Smooth muscle cell (in vitro differentiated cells): ENCODE measurements at regions not wholly inside any gene's neighbourhood (a gene's known extent, or its start where the extent isn't known, plus 50 kb on each side); places are given as distances from the start of the nearest gene placed in this dataset.

ENCODE experiments used
- DNase-seq: peaks from one replicate; lab custom pipeline; 2025; ENCODE audit not compliant: unreplicated experiment; lab: John Stamatoyannopoulos, UW
- H2AFZ ChIP-seq: fragments of 200-600 bp; sonication (generic); 2 replicates; pipeline ENCODE4 v1.6.0; 2016; ENCODE audit warnings: antibody characterized with exemption, low read depth, mild to moderate bottlenecking
- H3F3A ChIP-seq: fragments of 200-600 bp; sonication (generic); 2 replicates; pipeline ENCODE4 v1.6.0; 2017; ENCODE audit warnings: antibody characterized with exemption, low read depth
- H3K27ac ChIP-seq: fragments of 200-600 bp; sonication (generic); 2 replicates; pipeline ENCODE4 v1.5.1; 2016; ENCODE audit warnings: low read depth, mild to moderate bottlenecking
- H3K27me3 ChIP-seq: fragments of 200-600 bp; sonication (generic); 2 replicates; pipeline ENCODE4 v1.6.1; 2016; ENCODE audit warnings: low read depth, mild to moderate bottlenecking
- H3K36me3 ChIP-seq: fragments of 200-600 bp; sonication (generic); 2 replicates; pipeline ENCODE4 v1.5.1; 2016; ENCODE audit warnings: low read depth
- H3K4me1 ChIP-seq: fragments of 200-600 bp; sonication (generic); 2 replicates; pipeline ENCODE4 v1.5.1; 2016; ENCODE audit warnings: low read depth
- H3K4me2 ChIP-seq: fragments of 200-600 bp; sonication (generic); 2 replicates; pipeline ENCODE4 v1.6.0; 2016; ENCODE audit warnings: mild to moderate bottlenecking
- H3K4me3 ChIP-seq: fragments of 200-600 bp; sonication (generic); 2 replicates; pipeline ENCODE4 v1.5.1; 2016; ENCODE audit warnings: mild to moderate bottlenecking
- H3K79me2 ChIP-seq: fragments of 200-600 bp; sonication (generic); 2 replicates; pipeline ENCODE4 v1.6.0; 2016; ENCODE audit warnings: low read depth, mild to moderate bottlenecking
- H3K9ac ChIP-seq: fragments of 200-600 bp; sonication (generic); 2 replicates; pipeline ENCODE4 v1.6.0; 2016; ENCODE audit warnings: low read depth
- H3K9me3 ChIP-seq: fragments of 200-600 bp; sonication (generic); replicated peaks from 2 replicates; pipeline ENCODE4 v1.5.1; 2016; ENCODE audit warnings: low read depth
- H4K20me1 ChIP-seq: fragments of 200-600 bp; sonication (generic); 2 replicates; pipeline ENCODE4 v1.6.0; 2016; ENCODE audit warnings: low read depth
- CTCF ChIP-seq: fragments of 200-600 bp; sonication (generic); IDR thresholded peaks from 2 replicates; pipeline ENCODE4 v1.5.1; 2017; ENCODE audit warnings: borderline replicate concordance, mild to moderate bottlenecking, antibody characterized with exemption; ENCODE audit not compliant: insufficient read depth, poor library complexity, severe bottlenecking
- WGBS: methylation state at CpG from one replicate; pipeline ENCODE4 v1.1.7; 2016; ENCODE audit warnings: low lambda C conversion rate; 5-methylcytosine and 5-hydroxymethylcytosine counted together

DNA sequence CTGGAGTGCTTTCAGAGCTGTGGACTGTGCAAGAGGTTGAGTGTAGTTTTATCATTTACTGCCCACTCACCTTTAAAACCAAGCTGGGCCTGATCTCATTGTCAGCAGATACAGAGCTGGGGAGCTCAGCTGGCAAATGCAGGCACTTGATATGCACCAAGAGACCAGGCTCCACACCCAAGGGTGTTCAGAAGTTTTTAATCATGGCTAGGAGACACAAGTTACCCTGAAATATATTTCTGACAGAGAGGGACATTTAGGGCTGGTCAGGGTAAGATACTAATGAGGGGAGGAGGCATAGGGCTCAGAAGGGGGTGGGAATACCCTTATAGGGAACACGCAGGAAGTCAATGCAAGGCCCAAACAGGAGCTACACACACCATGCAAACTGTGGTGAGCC, 153.7 kb downstream of the ELAVL4 start:
- H3K9me3 ChIP-seq = no peaks in the 10 kb centered on the region
- H3F3A ChIP-seq = no peaks in the 10 kb centered on the region
- H3K27me3 ChIP-seq = no peaks in the 10 kb centered on the region
- H3K9ac ChIP-seq = no peak overlapping the region
- no peaks in the 10 kb centered on the region for H3K36me3 ChIP-seq
- no peaks in the 10 kb centered on the region for H4K20me1 ChIP-seq
- 13% methylated on average over 1 of the region's 1 CpG for WGBS
- H3K79me2 ChIP-seq = no peaks in the 10 kb centered on the region
- no peak overlapping the region for H3K4me2 ChIP-seq
- DNase-seq = no peak
- H2AFZ ChIP-seq = no peak overlapping the region
- no peaks in the 10 kb centered on the region for H3K4me1 ChIP-seq
- no peak overlapping the region for H3K4me3 ChIP-seq
- H3K27ac ChIP-seq = no peak overlapping the region
- TF ChIP-seq CTCF = no peak

DNA sequence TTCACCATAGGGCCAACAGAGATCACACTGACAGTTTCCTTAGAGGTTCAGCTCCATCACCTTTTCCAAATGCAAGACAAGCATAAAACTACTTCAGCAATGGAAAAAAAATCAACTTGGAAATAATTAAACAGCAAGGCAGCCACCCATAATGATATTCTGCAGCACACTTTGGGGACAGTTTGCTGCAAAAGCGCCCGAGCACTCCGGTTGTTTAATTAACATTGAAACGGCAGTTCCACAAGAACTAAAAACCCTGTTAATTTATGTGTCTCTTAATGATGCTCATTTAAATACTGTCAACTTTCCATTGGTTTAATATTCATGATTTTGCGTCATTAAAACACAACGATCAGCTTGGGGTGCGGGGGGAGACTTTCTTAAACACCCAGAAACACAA, 153.2 kb downstream of the ELAVL4 start:
- Histone ChIP-seq H4K20me1 (no peaks in the 10 kb centered on the region), H3K4me1 (no peaks in the 10 kb centered on the region), H3K9me3 (no peaks in the 10 kb centered on the region), H3F3A (no peaks in the 10 kb centered on the region), H3K4me3 (no peak overlapping the region), H3K9ac (no peak overlapping the region), H3K79me2 (no peaks in the 10 kb centered on the region), H3K4me2 (no peak overlapping the region), H3K27ac (no peak overlapping the region), H3K36me3 (no peaks in the 10 kb centered on the region), H3K27me3 (no peaks in the 10 kb centered on the region), H2AFZ (no peak overlapping the region)
- DNase-seq = no peak
- 78% methylated on average over 7 of the region's 7 CpGs for WGBS
- no peak for TF ChIP-seq CTCF

GRCh38 chr1:50257940-50258685, 149.4 kb downstream of the ELAVL4 start:
- Histone ChIP-seq H3K27ac (no peak overlapping the region), H3K27me3 (no peaks in the 10 kb centered on the region), H3K4me1 (no peaks in the 10 kb centered on the region), H3K79me2 (no peaks in the 10 kb centered on the region), H2AFZ (no peak overlapping the region), H3K36me3 (no peaks in the 10 kb centered on the region), H3K9me3 (no peaks in the 10 kb centered on the region), H4K20me1 (no peaks in the 10 kb centered on the region), H3K9ac (no peak overlapping the region), H3F3A (no peaks in the 10 kb centered on the region), H3K4me3 (no peak overlapping the region), H3K4me2 (no peak overlapping the region)
- WGBS = 84% methylated on average over 2 of the region's 2 CpGs
- no peak for DNase-seq
- no peak for TF ChIP-seq CTCF

DNA sequence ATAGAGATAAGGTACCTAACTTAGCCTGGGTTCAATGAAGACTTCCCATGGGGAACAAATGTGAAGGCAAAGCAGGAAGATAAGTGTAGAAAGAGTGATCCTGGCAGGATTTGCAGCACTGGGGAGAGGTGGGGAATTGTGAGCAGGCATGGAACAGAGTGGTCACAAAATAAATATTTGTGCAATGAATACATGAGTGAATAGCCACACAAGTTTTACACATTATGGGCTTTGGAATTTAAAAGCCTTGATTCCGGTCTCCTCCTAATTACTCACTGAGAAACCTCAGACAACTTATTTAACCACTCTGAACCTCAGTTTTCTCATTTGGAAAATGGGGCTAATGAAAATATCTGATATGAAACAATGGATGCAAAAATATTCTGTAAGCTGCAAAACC, 148.3 kb downstream of the ELAVL4 start:
- no peak overlapping the region for H2AFZ ChIP-seq
- no peaks in the 10 kb centered on the region for H3F3A ChIP-seq
- H3K27ac ChIP-seq = no peak overlapping the region
- no peaks in the 10 kb centered on the region for H3K4me1 ChIP-seq
- H3K4me3 ChIP-seq = no peak overlapping the region
- H3K79me2 ChIP-seq = no peaks in the 10 kb centered on the region
- no peak overlapping the region for H3K4me2 ChIP-seq
- no peak for TF ChIP-seq CTCF
- H3K9me3 ChIP-seq = no peaks in the 10 kb centered on the region
- no peaks in the 10 kb centered on the region for H4K20me1 ChIP-seq
- no peak for DNase-seq
- H3K36me3 ChIP-seq = no peaks in the 10 kb centered on the region
- 71% methylated on average over 1 of the region's 1 CpG for whole genome bisulfite sequencing
- no peak overlapping the region for H3K9ac ChIP-seq
- no peaks in the 10 kb centered on the region for H3K27me3 ChIP-seq
